SK-N-MC (cell line): ENCODE measurements at regions not wholly inside any gene's neighbourhood (a gene's known extent, or its start where the extent isn't known, plus 50 kb on each side); places are given as distances from the start of the nearest gene placed in this dataset.

Source experiments
- DNase-seq: peaks from one replicate; pipeline ENCODE4 v3.0.0-alpha.2; 2011; ENCODE audit warnings: low read depth, low spot score
- H3K27ac ChIP-seq: fragments of 200-600 bp; sonication (generic); 2 replicates; pipeline ENCODE4 v1.5.1; 2016; ENCODE audit warnings: mixed run types
- H3K36me3 ChIP-seq: fragments of 200-600 bp; sonication (generic); 2 replicates; pipeline ENCODE4 v1.6.1; 2017; ENCODE audit warnings: antibody characterized with exemption, low read length, mixed read lengths; ENCODE audit not compliant: insufficient read depth
- H3K4me3 ChIP-seq: fragments of 200-600 bp; sonication (generic); 2 replicates; pipeline ENCODE4 v1.5.1; 2016
- H3K9ac ChIP-seq: fragments of 200-600 bp; sonication (generic); 2 replicates; pipeline ENCODE4 v1.8.0; 2017; ENCODE audit warnings: mixed run types, mixed read lengths; ENCODE audit not compliant: insufficient read length
- H3K9me3 ChIP-seq: fragments of 200-600 bp; sonication (generic); 2 replicates; pipeline ENCODE4 v1.6.1; 2017; ENCODE audit warnings: low read depth, mild to moderate bottlenecking, antibody characterized with exemption, low read length, moderate library complexity, mixed read lengths
- EZH2 ChIP-seq: fragments of 200-600 bp; sonication (generic); IDR thresholded peaks from one replicate; pipeline ENCODE4 v1.6.1; 2017; ENCODE audit warnings: antibody characterized with exemption
- FOXP2 ChIP-seq: optimal IDR thresholded peaks from 2 replicates; pipeline ENCODE3; 2011; ENCODE audit warnings: mild to moderate bottlenecking, moderate library complexity; ENCODE audit not compliant: insufficient read depth; ENCODE audit errors: extremely low read length, control extremely low read depth
- POLR2AphosphoS5 ChIP-seq: IDR thresholded peaks from 2 replicates; pipeline ENCODE4 v1.6.1; 2012; ENCODE audit warnings: mild to moderate bottlenecking, low read depth, low read length, borderline replicate concordance

- Histone ChIP-seq H3K27ac (no peak overlapping the region), H3K36me3 (no peaks in the 10 kb centered on the region), H3K9me3 (no peaks in the 10 kb centered on the region), H3K9ac (no peak overlapping the region), H3K4me3 (no peak overlapping the region)
- no peak for DNase-seq
- no peak for TF ChIP-seq POLR2AphosphoS5
- TF ChIP-seq FOXP2 = no peak
- TF ChIP-seq EZH2 = no peak
These were observed 309.9 kb downstream of the TLE3 start for GRCh38 chr15:69787791-69788190.

- no peaks in the 10 kb centered on the region for H3K9me3 ChIP-seq
- H3K27ac ChIP-seq = no peak overlapping the region
- no peak for TF ChIP-seq FOXP2
- TF ChIP-seq POLR2AphosphoS5 = no peak
- no peak for TF ChIP-seq EZH2
- H3K36me3 ChIP-seq = no peaks in the 10 kb centered on the region
- DNase-seq = no peak
- H3K9ac ChIP-seq = no peak overlapping the region
- H3K4me3 ChIP-seq = no peak overlapping the region
These were observed 307.9 kb downstream of the TLE3 start for GRCh38 chr15:69789648-69790393.

- H3K9ac ChIP-seq = no peak overlapping the region
- TF ChIP-seq FOXP2 = no peak
- H3K9me3 ChIP-seq = no peaks in the 10 kb centered on the region
- no peak overlapping the region for H3K27ac ChIP-seq
- no peak for DNase-seq
- H3K4me3 ChIP-seq = no peak overlapping the region
- no peaks in the 10 kb centered on the region for H3K36me3 ChIP-seq
These were observed 307.1 kb downstream of the TLE3 start for GRCh38 chr15:69790632-69791031.

GRCh38 chr15:69792823-69793222 is 304.9 kb downstream of the TLE3 start:
- Histone ChIP-seq H3K9me3 (no peaks in the 10 kb centered on the region), H3K27ac (no peak overlapping the region), H3K9ac (no peak overlapping the region), H3K4me3 (no peak overlapping the region), H3K36me3 (no peaks in the 10 kb centered on the region)
- no peak for DNase-seq
- no peak for TF ChIP-seq FOXP2
- no peak for TF ChIP-seq POLR2AphosphoS5
- no peak for TF ChIP-seq EZH2

GRCh38 chr15:69793431-69793780 is 304.3 kb downstream of the TLE3 start:
- Histone ChIP-seq H3K27ac (no peak overlapping the region), H3K9me3 (no peaks in the 10 kb centered on the region), H3K4me3 (no peak overlapping the region), H3K36me3 (no peaks in the 10 kb centered on the region), H3K9ac (no peak overlapping the region)
- no peak for DNase-seq
- TF ChIP-seq FOXP2 (no peak), EZH2 (no peak), POLR2AphosphoS5 (no peak)

- H3K36me3 ChIP-seq = no peaks in the 10 kb centered on the region
- H3K9ac ChIP-seq = no peak overlapping the region
- H3K27ac ChIP-seq = no peak overlapping the region
- no peak for DNase-seq
- no peaks in the 10 kb centered on the region for H3K9me3 ChIP-seq
- TF ChIP-seq EZH2 (no peak), POLR2AphosphoS5 (no peak), FOXP2 (no peak)
- H3K4me3 ChIP-seq = no peak overlapping the region
These were observed 303.8 kb downstream of the TLE3 start for GRCh38 chr15:69793781-69794451.

GRCh38 chr15:69794645-69795469 is 302.9 kb downstream of the TLE3 start:
- DNase-seq = no peak
- Histone ChIP-seq H3K9me3 (no peaks in the 10 kb centered on the region), H3K9ac (no peak overlapping the region), H3K4me3 (no peak overlapping the region), H3K27ac (no peak overlapping the region), H3K36me3 (no peaks in the 10 kb centered on the region)
- no peak for TF ChIP-seq EZH2
- no peak for TF ChIP-seq FOXP2
- no peak for TF ChIP-seq POLR2AphosphoS5

GRCh38 chr15:69795601-69796000 is 302.1 kb downstream of the TLE3 start:
- Histone ChIP-seq H3K9me3 (no peaks in the 10 kb centered on the region), H3K27ac (no peak overlapping the region), H3K4me3 (no peak overlapping the region), H3K36me3 (no peaks in the 10 kb centered on the region), H3K9ac (no peak overlapping the region)
- TF ChIP-seq FOXP2 (no peak), EZH2 (no peak), POLR2AphosphoS5 (no peak)
- no peak for DNase-seq

GRCh38 chr15:69797051-69797595 is 300.6 kb downstream of the TLE3 start:
- Histone ChIP-seq H3K9me3 (no peaks in the 10 kb centered on the region), H3K27ac (no peak overlapping the region), H3K9ac (no peak overlapping the region)

More at GRCh38 chr15:69797051-69797595, 300.6 kb downstream of the TLE3 start:
- no peaks in the 10 kb centered on the region for H3K36me3 ChIP-seq
- H3K4me3 ChIP-seq = no peak overlapping the region
- no peak for DNase-seq
- TF ChIP-seq POLR2AphosphoS5 (no peak), FOXP2 (no peak), EZH2 (no peak)
